PFSK-1 (cell line): ENCODE measurements at regions not wholly inside any gene's neighbourhood (a gene's known extent, or its start where the extent isn't known, plus 50 kb on each side); places are given as distances from the start of the nearest gene placed in this dataset.

ENCODE experiments used
- FOXP2 ChIP-seq: optimal IDR thresholded peaks from 2 replicates; pipeline ENCODE3; 2011; ENCODE audit warnings: borderline replicate concordance, control low read depth, inconsistent platforms; ENCODE audit not compliant: insufficient read depth; ENCODE audit errors: extremely low read length, extremely low read depth
- POLR2AphosphoS5 ChIP-seq: IDR thresholded peaks from 2 replicates; pipeline ENCODE4 v1.6.1; 2012; ENCODE audit warnings: low read depth, mild to moderate bottlenecking, control low read depth, low read length, moderate library complexity
- REST ChIP-seq, 2 experiments: IDR thresholded peaks; 2 replicates each; pipeline versions ENCODE4 v1.6.1 to v1.8.0; 2011 to 2012; ENCODE audit warnings: low read depth in 2 of 2, low read length in 2 of 2, control low read depth in 1 of 2, inconsistent platforms in 1 of 2, mild to moderate bottlenecking in 1 of 2, moderate library complexity in 1 of 2; ENCODE audit not compliant: insufficient read depth in 1 of 2
- SIN3A ChIP-seq: IDR thresholded peaks from 2 replicates; pipeline ENCODE4 v1.6.1; 2012; ENCODE audit warnings: mild to moderate bottlenecking, low read length, moderate library complexity, borderline replicate concordance; ENCODE audit not compliant: insufficient read depth
- TAF1 ChIP-seq: IDR thresholded peaks from 2 replicates; pipeline ENCODE4 v1.6.1; 2012; ENCODE audit warnings: low read length, control low read depth, borderline replicate concordance; ENCODE audit not compliant: insufficient read depth

GRCh38 chr11:25252854-25253253 lies 756.0 kb downstream of the LUZP2 start:
- TF ChIP-seq SIN3A (no peak), REST (IDR thresholded peaks at IDR 0.05; ENCODE audit: insufficient read depth in 1 of 2, low read depth in 2 of 2, low read length in 2 of 2) (no peak), POLR2AphosphoS5 (no peak), TAF1 (no peak), FOXP2 (no peak)

GRCh38 chr11:25271301-25271700 lies 774.4 kb downstream of the LUZP2 start:
- no peak for TF ChIP-seq TAF1
- no peak for TF ChIP-seq SIN3A
- TF ChIP-seq POLR2AphosphoS5, result no peak
- no peak for TF ChIP-seq REST (IDR thresholded peaks at IDR 0.05; ENCODE audit: insufficient read depth in 1 of 2, low read depth in 2 of 2, low read length in 2 of 2)
- no peak for TF ChIP-seq FOXP2

- TF ChIP-seq REST (IDR thresholded peaks at IDR 0.05; ENCODE audit: insufficient read depth in 1 of 2, low read depth in 2 of 2, low read length in 2 of 2), result no peak
- no peak for TF ChIP-seq SIN3A
- TF ChIP-seq TAF1, result no peak
- TF ChIP-seq FOXP2, result no peak
- TF ChIP-seq POLR2AphosphoS5, result no peak
Measured at GRCh38 chr11:25272214-25272613, 775.4 kb downstream of the LUZP2 start.

- no peak for TF ChIP-seq REST (IDR thresholded peaks at IDR 0.05; ENCODE audit: insufficient read depth in 1 of 2, low read depth in 2 of 2, low read length in 2 of 2)
- TF ChIP-seq FOXP2, result no peak
- no peak for TF ChIP-seq SIN3A
- no peak for TF ChIP-seq TAF1
Measured at GRCh38 chr11:25293166-25293565, 796.3 kb downstream of the LUZP2 start.

GRCh38 chr11:25298450-25298849 lies 801.6 kb downstream of the LUZP2 start:
- no peak for TF ChIP-seq POLR2AphosphoS5
- no peak for TF ChIP-seq REST (IDR thresholded peaks at IDR 0.05; ENCODE audit: insufficient read depth in 1 of 2, low read depth in 2 of 2, low read length in 2 of 2)
- TF ChIP-seq FOXP2, result no peak
- no peak for TF ChIP-seq SIN3A
- TF ChIP-seq TAF1, result no peak
